DLD1 (cell line): ENCODE measurements at regions not wholly inside any gene's neighbourhood (a gene's known extent, or its start where the extent isn't known, plus 50 kb on each side); places are given as distances from the start of the nearest gene placed in this dataset.

Experiments used
- in situ Hi-C: cut with HindIII; loops from 2 replicates; pipeline ENCODE4 v1.10.0; 2017; ENCODE audit warnings: low sequenced_read_pairs

GRCh38 chr4:180861651-180862050, 1381.6 kb upstream of the TENM3 start:
- in situ Hi-C loops: no loop called here

- in situ Hi-C loops: no loop called here
Measured at GRCh38 chr4:180866933-180867643, 1376.1 kb upstream of the TENM3 start.

- in situ Hi-C loops: no loop called here
Measured at GRCh38 chr4:180870623-180871022, 1372.6 kb upstream of the TENM3 start.

GRCh38 chr4:180898305-180898704, 1344.9 kb upstream of the TENM3 start:
- in situ Hi-C loops: no loop called here

GRCh38 chr4:180900781-180901180, 1342.4 kb upstream of the TENM3 start:
- in situ Hi-C loops: no loop called here

- in situ Hi-C loops: no loop called here
Measured at GRCh38 chr4:180909279-180909678, 1333.9 kb upstream of the TENM3 start.

GRCh38 chr4:180913750-180914149, 1329.5 kb upstream of the TENM3 start:
- in situ Hi-C loops: no loop called here

GRCh38 chr4:180923486-180923885, 1319.7 kb upstream of the TENM3 start:
- in situ Hi-C loops: no loop called here

- in situ Hi-C loops: no loop called here
Measured at GRCh38 chr4:180925805-180926204, 1317.4 kb upstream of the TENM3 start.

GRCh38 chr4:180926277-180926676, 1316.9 kb upstream of the TENM3 start:
- in situ Hi-C loops: no loop called here

GRCh38 chr4:180932370-180933001, 1310.7 kb upstream of the TENM3 start:
- in situ Hi-C loops: no loop called here

- in situ Hi-C loops: no loop called here
Measured at GRCh38 chr4:180937083-180937482, 1306.1 kb upstream of the TENM3 start.

GRCh38 chr4:180940680-180941079, 1302.5 kb upstream of the TENM3 start:
- in situ Hi-C loops: no loop called here

- in situ Hi-C loops: no loop called here
Measured at GRCh38 chr4:180942367-180942916, 1300.8 kb upstream of the TENM3 start.

GRCh38 chr4:180946188-180946587, 1297.0 kb upstream of the TENM3 start:
- in situ Hi-C loops: no loop called here

- in situ Hi-C loops: no loop called here
Measured at GRCh38 chr4:180947425-180947824, 1295.8 kb upstream of the TENM3 start.

- in situ Hi-C loops: no loop called here
Measured at GRCh38 chr4:180949424-180950213, 1293.6 kb upstream of the TENM3 start.

- in situ Hi-C loops: no loop called here
Measured at GRCh38 chr4:180950377-180950776, 1292.8 kb upstream of the TENM3 start.

- in situ Hi-C loops: no loop called here
Measured at GRCh38 chr4:180951312-180951711, 1291.9 kb upstream of the TENM3 start.

GRCh38 chr4:180953572-180953971, 1289.6 kb upstream of the TENM3 start:
- in situ Hi-C loops: no loop called here

- in situ Hi-C loops: no loop called here
Measured at GRCh38 chr4:180960743-180961401, 1282.3 kb upstream of the TENM3 start.
